EL (cell line): ENCODE measurements at regions not wholly inside any gene's neighbourhood (a gene's known extent, or its start where the extent isn't known, plus 50 kb on each side); places are given as distances from the start of the nearest gene placed in this dataset.

Experiments used
- DNase-seq: peaks from one replicate; pipeline ENCODE4 v3.0.0-alpha.2; 2016

DNA sequence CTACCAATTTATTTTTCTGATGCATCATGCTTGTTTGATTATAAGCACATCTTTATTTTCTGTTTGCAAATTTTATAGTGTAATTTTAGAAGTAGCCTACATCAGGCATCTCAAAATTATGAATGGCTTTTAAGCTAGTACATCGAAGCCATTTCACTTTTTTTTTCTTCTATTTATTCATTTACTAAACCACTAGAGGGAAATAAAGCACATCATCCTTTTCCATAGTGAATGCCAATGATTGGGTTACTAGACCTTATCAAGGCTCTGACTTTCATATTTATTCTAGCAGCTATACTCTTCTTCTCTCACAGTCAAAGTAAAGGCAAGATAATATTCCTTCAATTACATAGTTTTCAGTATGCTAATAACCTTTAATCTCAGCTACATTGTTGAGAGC lies 736.4 kb upstream of the LRFN5 start:
- DNase-seq: no peak

- DNase-seq: no peak
Observed at GRCh38 chr14:40859055-40859454, 747.6 kb upstream of the LRFN5 start.

DNA sequence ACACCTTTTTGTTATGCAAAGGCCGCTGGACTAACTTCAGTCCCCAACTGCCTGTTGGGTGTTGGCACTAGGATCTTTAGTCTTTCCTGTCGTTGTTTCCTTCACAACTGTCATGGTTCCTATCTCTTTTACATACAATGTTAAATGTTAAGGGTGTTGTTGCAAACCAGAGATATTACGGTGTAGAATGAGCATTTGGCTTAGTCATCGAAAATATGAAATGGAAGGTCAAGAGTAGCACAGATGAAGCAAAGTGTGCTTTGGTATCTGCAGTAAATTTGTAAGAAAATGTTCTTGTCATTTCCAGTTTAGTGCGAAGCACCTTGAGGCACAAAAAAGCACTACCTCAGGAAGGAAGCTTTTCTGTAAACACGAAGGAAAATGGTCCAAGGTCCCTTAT lies 751.3 kb upstream of the LRFN5 start:
- DNase-seq: no peak

DNA sequence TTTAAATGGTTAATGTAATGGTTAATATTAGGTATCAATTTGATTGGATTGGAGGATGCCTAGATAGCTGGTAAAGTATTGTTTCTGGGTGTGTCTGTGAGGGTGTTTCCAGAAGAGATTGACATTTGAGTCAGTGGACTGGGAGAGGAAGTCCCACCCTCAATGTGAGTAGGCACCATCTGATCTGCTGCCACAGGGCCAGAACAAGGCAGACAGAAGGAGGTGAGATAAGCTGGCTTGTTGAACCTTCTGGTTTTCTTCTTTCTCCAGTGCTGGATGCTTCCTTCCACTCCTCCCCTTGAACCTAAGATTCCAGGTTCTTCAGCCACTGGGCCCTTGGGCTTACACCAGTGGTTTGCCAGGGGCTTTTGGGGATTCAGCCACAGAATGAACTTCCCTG lies 756.5 kb upstream of the LRFN5 start:
- DNase-seq: no peak

DNA sequence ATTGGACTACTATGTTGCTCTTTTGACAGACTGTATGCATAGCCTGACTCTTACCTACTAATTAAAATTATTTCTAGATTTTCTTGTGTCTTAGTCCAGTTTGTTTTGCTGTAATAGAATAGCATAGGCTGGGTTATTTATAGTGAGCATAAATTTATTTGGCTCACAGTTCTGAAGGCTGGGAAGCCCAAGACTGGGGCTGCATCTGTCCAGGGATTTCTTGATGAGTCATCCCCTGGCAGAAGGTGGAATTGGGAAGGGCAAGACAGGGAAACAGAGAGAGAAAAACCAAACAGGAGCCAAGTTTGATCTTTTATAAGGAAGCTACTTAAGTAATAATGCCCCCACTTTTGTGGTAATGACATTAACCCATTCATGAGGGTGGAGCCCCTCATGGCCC lies 759.2 kb upstream of the LRFN5 start:
- no peak for DNase-seq

DNA sequence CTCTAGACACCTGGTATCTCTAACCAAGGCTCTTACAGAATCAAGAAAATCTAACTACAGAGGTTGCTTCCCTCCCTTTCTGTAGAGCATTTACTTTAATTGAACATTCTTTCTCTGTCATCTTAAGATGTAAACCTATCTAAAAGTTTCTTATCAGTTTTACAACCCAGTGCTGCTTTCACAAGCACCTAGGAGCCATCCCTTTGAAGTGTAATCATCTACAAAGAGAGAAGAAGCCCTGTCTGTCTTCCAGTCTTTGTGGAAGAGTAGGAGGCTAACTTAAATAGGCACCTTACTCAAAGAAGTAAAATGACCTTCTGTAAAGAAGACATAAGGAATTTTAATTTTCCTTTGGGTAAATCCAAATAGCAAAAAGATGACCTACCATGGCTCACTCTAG lies 763.9 kb upstream of the LRFN5 start:
- DNase-seq: no peak

DNA sequence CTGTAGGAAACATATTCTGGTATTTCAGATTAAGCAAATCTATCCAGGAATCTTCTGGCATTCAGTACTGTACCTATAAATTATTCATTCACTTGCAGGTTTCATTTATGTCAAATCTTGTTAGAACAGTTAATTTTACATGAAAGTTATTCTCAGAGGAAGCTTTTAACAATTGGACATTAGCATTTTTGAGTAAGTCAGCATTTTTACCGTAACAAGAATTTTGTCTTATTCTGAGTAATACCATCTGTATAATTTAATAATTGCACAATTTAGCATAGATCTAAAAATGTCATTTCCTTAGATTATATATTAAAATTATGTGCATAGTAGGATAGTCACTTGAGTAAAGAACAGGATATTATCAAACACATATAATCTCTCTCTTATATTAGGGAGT lies 764.8 kb upstream of the LRFN5 start:
- no peak for DNase-seq

DNA sequence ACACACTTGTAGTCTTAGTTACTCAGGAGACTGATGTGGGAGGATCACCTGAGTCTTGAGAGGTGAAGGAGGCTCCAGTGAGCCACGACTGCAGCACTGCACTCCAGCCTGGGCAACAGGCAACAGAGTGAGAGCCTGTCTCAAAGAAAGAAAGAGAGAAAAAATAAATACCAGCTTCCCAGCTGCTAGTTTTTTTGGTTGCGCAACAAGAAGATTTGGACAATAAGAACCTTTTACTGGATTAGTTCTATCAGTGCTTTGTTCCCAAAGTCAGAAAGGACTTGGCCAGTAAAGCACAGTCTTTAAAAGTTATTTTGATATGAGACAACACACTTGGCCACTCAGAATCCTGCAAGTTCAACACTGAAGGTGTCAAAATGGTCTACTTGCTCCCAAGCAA lies 768.1 kb upstream of the LRFN5 start:
- no peak for DNase-seq

DNA sequence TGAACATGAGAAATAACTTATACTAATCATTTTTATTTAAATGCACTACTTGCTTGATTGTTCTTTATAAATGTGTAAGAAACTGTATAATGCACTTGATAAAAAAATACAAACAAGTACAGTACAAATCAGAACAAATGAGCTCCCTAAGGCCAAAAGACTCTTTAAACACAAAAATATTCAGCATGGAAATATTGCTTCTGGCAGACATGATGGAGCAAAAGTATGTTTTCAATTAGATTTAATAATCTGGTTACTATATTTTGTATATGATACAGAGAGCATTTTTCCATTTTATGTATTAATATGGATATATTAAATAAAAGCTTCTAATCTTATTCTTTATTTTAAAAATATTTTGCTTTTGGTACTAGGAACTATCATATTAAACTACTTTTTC lies 800.2 kb upstream of the LRFN5 start:
- DNase-seq: no peak

- DNase-seq: no peak
Observed at GRCh38 chr14:40796168-40796567, 810.5 kb upstream of the LRFN5 start.

DNA sequence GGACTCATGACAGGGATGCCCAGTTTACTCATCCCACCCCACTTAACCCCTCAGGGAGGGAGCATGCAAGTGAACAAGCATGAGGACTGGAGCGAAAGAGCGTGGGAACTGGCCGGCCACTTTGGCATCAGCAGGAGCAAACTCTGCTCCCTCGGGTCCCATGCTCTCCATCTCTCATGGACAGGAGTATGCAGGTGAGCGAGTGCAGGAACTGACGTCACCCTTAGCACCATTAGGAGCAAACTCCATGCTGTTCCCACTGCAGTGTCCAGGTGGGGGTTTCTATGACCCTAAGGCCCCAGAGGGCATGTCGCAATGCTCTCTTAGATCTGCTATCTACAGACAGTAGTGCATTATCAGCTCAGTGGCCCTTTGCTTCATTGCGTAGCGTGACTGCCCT lies 821.8 kb upstream of the LRFN5 start:
- no peak for DNase-seq

GRCh38 chr14:40762685-40763084 lies 844.0 kb upstream of the LRFN5 start:
- no peak for DNase-seq

- DNase-seq: no peak
Observed at GRCh38 chr14:40762177-40762576, 844.5 kb upstream of the LRFN5 start.

- no peak for DNase-seq
Observed at GRCh38 chr14:40760704-40761103, 846.0 kb upstream of the LRFN5 start.

DNA sequence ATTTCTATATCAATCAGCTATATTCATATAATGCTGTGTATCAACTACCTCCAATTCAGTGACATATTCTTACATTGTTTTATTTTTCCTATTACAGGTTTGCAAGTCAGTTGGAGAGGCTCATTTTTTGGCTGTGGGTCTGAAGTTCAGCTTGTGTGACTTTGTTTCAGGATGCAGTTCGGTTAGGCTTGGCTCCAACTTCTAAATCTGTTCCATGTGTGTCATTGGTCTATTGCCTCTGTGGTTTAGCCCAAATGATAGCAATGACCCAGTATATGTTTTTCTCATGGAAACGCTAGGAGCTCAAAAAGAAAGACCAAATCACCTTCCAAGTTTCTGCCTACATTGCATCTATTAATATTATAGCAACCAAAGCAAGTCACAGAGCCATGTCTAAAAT lies 848.6 kb upstream of the LRFN5 start:
- DNase-seq: no peak

GRCh38 chr14:40757376-40757950 lies 849.2 kb upstream of the LRFN5 start:
- DNase-seq: no peak

- no peak for DNase-seq
Observed at GRCh38 chr14:40733206-40733605, 873.5 kb upstream of the LRFN5 start.

GRCh38 chr14:40727107-40727506 lies 879.6 kb upstream of the LRFN5 start:
- no peak for DNase-seq

DNA sequence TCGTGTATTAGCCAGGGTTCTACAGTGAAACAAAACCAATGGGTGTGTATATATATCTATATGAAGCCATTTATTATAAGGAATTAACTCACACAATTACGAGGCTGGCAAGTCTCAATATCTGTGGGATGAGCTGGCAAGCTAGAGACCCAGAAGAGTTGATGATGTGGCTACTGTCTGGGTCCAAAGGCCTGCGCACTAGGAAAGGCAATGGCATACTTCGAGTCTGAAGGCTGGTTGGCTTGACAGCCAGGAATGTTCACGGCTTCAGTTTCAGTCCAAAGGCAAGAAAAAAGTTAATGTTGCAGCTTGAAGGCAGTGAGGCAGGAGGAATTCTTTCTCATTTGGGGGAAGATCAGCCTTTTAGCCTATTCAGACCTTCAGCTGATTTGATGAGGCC lies 893.3 kb upstream of the LRFN5 start:
- DNase-seq: no peak

- DNase-seq: no peak
Observed at GRCh38 chr14:40697231-40697630, 909.4 kb upstream of the LRFN5 start.

GRCh38 chr14:40694023-40694422 lies 912.7 kb upstream of the LRFN5 start:
- DNase-seq: no peak

DNA sequence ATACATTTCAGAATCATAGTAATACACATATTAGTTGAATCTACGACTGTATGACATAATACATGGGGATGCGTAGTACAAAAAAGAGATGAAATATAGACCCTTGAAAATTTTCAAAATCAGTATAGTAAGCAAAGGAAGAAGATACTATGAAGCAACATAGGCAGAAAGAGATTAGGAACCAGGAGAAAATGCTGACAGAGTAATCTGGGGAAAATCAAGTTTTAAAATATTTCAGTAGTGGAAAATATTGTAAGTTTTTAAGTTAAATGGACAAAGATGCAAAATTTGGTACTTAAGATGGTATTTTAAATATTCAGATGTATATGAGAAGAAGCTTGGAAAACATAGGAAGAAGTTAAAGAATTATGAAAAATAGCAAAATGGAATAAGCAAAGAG lies 915.6 kb upstream of the LRFN5 start:
- DNase-seq: no peak

- no peak for DNase-seq
Observed at GRCh38 chr14:40685764-40686163, 920.9 kb upstream of the LRFN5 start.

DNA sequence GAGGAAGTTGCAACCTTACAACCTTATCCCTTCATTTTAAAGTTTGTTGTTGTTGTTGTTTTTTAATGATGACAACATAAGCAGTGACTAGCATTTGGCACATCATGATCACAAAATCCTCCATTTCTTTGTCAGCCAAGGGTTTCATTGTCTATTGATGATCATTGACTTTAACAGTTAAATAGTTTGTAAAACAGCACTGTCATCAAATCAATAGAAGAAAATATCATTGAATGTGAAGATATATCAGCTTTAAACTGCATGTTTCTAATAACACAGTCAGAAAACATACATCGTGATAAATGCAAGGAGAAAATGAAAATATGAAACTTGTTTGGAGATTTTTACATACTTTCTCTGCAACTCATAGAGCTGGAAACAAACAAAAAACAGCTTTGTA lies 922.3 kb upstream of the LRFN5 start:
- DNase-seq: no peak

- DNase-seq: no peak
Observed at GRCh38 chr14:40682131-40682913, 924.4 kb upstream of the LRFN5 start.
